GF-D8 (cell line): ENCODE measurements at regions not wholly inside any gene's neighbourhood (a gene's known extent, or its start where the extent isn't known, plus 50 kb on each side); places are given as distances from the start of the nearest gene placed in this dataset.

Source experiments
- DNase-seq: peaks from one replicate; lab custom pipeline; 2025; lab: John Stamatoyannopoulos, UW

DNA sequence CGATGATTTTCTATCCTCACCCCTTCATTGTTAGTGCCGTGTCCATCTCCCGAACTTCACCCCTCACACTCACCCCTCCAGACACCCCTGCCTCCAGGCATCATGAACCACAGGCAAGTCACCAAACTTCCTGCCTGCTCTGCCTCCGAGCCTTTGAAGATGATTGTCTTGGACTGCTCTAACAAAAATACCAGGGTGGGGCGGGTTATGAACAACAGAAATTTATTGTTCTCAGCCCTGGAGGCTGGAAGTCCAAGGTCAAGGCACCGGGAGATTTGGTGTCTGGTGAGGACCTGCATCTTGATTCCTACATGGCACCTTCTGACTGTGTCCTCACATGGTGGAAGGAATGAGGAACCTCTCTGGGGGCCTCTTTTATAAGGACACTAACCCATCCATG is 1508.3 kb downstream of the TBC1D22A start:
- no peak for DNase-seq

DNA sequence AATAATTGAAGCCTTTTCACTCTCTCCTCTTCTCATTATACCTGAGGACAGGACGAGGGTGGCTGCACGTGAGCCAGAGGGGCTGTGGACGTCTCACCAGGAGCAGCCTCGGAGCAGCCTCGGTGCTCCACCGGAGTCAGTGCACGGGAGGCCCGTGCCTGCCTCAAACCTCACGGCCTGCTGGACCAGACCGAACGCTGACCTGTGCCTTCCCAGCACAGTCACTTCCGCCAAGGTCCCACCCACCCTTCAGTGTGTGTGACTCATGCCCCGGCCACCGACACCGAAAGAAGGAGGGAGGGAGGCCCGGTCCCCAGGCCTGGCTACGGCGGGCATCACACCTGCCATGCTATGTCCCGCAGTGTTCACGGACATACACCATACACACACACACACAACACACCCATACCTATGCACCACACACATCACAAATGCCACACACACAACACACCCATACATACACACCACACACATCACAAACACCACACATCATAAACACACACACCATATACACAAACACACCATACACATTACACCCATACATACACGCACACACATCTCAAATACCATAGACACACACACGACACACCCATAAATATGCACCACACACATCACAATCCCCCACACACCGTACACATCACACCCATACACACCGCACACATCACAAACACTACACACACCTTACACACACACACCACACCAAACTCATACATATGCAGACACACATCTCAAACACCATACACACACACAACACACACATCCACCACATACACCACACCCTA is 1506.5 kb downstream of the TBC1D22A start:
- no peak for DNase-seq

DNA sequence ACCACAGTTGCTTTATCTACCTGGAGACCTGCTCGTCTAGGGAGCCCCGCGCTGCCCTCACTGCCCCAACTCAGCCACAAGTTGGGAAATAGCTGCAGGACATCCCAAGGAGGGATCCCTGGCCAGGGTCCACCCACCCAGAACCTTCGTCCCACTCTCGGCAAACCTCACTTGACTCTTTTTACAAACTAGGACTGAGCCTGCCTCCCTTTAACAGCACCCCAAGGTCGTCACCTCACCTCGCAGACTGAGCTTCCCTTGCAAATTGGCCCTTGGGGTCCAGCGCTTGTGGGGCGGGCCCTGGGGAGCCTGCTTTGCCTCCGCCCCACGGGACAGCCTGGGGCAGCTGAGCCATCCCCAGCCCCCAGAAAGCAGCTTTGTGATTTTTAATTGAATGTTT is 1505.8 kb downstream of the TBC1D22A start:
- no peak for DNase-seq

DNA sequence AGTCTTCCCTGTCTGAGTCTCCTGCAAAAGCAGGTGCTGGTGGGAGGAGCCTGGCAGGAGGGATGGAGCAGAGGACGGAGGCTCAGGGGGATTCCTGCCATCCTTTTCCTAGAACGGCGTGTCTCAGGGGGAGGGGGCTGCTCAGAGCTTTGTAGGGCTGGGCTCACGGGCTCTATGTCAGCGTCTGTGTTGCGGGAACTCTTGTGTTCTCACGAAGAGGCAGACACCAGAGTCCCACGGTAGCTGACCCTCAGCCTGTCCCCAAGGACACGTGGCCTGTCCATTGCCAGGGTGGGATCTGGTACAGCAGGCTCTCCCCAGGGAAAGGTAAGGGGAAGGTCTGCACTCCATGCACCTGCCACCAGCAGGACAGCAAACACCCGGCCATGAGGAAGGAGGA is 1505.2 kb downstream of the TBC1D22A start:
- DNase-seq = no peak

DNA sequence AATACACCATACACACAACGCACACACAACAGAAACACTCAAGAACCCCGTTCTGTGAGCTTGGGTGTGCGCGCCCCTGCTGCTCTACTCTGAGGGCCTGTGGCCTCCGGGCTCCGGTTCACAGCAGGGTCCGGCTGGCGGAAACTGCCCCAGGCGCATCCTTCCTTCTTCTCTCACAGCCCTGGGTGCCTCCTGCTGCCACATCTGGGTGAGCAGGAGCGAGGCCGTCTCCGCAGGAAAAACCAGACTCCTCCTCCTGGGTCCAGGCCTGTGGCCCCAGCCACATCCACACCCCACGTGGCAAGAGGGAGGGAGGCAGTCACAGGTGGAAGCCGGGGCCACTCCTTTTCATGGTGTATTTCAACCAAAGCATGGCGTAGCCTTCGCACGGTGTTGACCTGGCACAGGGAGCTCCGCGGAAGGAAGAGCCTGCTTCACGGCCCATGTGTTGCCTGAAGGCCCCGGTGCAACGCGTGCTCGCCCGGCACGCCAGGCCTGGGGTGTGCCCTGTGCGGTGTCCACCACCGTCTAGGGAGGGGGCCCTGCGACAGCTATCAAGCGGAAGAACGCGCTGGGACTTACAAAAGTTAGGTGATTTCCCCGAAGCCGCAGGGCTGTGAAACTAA is 1502.7 kb downstream of the TBC1D22A start:
- DNase-seq = no peak

DNA sequence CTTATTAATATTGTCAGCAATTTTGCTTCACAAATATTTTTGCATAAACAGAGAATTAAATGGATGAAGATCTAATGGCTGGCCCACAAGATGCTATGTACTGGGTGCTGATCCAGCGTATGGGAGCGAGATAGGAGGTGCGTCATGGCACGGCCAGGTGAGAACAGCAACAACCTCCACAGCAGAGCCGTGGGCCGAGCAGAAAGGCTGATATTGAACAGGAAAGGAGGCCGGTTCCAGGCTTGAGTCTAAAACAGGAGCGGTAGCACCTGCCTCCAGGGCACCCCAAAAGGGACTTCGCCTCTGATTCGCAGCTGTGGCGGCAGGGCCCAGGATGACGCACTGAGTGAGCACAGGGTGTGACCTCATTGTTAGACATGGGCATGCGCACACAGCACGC is 1502.1 kb downstream of the TBC1D22A start:
- no peak for DNase-seq

DNA sequence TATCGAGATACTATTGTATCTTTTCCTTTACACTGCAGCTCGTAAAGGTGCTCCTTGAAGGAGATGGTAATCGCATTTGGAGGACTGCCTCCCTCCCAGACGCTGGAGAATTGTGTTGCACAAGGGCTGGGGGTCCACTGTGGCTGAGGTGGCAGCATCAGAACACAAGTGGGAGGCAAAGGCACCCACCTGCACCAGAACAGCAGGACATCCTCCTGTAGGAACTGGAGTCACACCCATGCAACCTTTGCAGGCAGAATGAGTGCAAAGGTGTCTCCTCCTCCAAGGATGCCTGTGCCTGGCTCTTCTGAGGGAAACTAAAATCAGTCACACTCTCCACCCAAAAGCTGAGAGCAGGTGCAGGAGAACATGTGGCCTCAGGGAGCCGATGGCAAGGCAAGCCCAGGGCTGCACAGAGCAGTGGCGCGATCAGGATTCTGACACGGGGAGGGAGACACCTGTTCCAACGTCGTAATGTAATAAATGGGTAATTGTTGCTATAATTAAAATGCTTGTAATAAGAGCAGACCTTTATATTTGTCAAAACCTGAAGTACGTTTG is 1501.4 kb downstream of the TBC1D22A start:
- DNase-seq = no peak

DNA sequence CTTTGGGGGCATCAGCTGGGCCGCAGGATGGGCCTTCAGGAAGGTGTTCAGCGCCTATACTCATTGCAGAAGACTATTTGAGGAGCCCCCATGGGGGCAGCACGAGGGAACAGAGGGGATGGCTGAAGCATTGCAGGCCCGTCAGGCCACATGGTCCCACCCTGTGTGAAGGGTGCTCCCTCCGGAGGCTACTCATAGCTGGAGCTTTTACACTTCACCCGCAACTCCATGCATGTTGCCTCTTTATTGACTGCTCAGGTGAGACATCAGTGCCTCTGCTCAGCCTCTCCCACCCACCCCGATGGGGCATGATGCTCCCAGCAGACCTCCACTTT is 1500.9 kb downstream of the TBC1D22A start:
- DNase-seq = no peak

DNA sequence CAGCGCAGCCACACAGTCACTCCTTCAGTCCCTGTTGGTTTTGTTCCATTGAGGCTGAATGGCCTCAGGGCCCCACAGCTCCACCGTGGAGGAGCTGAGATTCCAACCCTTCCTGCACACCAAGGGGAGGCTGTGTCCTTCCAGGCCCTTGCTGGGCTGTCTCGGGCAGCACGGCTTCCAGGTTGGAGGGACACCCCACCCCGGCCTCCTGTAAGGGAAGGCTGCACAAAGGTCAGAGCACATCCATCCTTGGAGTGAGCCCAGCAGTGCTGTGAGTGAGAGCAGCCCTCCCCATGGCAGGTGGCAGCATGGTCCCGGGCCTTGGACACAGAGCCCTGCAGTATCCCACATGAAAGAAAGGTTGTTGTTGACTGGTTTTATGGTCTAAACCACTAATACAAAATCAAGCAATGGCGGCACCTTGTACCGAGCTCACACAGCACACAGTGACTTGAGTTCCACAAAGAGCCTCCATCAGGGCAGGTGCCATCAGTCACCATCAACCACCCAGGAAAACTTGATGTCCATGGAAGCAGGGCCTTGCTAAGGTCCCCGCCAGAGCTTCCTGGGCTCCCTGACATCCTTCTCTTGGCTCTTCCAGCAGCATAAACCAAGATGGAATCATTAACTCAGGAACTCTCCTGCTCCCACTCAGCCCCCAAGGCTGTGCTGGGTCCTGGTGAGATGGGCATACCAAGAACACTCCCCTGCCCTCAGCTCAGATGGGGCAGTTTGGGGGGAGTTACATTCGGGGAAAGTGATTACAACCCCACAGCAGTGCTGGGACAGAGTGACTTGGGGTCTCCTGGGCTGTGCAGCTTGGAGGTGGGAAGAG is 1500.4 kb downstream of the TBC1D22A start:
- no peak for DNase-seq

DNA sequence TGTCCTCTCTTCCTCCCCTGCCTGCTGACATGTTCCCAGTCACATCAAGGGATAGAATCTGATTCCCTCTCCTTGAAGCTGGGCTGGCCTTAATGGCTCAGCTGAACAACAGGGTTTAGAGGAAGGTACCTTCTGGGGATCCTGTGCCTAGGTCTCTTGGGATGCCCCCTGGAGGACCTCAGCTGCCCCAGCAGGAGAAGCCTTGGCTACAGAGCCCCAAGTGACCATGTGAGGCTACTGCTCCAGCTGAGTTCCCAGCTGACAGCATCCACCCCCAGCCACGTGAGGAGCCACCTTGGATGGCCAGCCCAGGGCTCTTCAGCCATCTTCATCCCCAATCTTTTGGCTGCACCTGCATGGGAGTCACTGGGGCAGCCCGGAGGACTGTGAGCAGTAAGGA is 1499.3 kb downstream of the TBC1D22A start:
- no peak for DNase-seq

DNA sequence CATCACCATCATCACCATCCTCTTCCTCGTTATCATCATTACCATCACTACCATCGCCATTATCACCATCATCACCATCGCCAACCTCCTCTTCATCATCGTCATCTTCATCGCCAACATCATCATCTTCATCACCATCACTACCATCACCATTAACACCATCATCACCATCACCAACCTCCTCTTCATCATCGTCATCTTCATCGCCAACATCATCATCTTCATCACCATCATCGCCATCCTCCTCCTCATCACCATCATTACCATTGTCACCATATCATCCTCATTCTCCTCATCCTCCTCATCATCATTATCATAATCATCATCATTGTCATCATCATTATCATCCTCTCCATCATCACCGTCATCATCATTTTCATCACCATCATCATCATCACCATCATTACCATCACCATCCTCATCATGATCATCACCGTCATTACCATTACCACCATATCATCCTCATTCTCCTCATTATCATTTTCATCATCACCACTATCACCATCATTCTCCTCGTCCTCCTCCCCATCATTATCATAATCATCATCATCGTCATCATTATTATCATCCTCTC is 1498.7 kb downstream of the TBC1D22A start:
- DNase-seq = no peak

DNA sequence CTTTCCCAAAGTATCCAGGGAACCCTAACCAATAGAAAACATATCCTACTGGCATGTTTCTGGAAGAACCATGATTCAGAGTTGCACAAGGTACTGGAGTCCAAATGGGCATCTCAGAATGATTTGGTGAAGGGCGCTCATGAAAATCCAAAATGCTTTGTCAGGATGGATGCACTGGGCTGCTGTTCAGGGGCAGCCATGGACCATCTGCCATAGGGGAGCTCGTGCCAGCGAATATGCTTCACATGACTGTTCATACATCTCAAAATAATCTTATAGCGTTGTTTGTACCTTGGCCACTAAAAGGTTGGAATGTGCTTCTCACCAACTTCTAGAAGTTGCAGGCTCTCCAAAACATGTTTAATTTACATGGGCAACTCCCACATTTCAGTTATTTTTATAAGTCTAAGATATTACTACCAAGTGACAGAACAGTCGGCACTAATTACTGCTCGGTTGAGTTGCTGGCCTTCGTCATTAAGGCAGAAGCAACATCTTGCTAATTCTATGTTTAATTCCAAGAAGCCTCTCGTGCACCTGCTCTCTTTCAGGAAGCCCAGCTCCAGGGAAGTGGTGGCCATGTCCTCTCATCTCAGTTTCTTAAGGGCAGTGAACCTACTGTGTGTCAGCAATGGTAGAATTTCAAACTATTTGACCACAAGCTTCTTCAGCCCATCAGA is 1497.7 kb downstream of the TBC1D22A start:
- DNase-seq = no peak

DNA sequence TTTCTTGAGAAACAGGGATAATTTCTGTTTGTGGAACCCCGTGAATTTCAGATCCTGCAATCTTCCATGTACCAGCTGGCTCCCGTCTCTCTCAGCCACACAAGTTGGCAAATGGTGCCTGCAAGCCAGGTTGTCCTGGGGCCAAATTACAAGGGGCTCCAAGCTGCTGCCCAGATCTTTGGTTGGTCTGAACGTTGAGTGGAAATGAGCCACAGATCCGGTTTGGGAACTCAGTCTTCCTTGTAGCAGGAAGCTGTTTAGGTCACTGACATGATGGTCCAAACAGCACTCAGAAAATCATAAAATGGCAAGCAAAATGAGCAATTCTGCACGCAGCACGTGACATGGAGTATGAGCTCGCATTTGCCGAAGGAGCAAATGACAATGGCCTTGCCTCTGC is 1496.4 kb downstream of the TBC1D22A start:
- no peak for DNase-seq

DNA sequence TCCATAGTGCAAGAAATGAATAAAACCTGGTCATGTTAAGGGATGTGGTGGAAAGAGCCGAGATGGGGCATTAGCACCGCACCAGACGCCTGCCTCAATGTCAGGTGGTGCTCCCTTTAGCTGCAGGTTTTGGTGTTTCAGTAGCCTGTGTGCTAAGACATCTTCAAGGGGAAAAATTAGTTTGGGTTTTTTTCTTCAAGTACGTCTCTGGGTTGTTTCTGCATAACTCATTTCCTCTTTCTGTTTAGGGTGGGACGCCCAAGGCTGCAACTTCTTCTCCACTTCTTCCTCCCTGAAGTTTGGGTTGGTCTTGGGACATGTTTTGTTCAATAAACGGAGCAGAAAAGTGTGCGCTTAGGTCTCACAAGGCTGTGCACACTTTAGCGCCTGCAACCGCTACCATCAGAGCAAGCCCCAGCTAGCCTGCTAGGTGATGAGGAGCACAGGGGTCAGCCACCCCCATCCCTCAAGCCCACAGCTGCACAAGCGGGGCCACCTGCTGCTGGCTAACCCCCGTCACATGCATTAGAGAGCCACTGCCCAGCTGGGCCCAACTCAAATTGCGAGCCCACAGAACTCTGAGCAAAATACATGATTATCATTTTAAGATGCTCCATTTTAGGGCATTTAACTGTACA is 1495.7 kb downstream of the TBC1D22A start:
- DNase-seq = no peak

DNA sequence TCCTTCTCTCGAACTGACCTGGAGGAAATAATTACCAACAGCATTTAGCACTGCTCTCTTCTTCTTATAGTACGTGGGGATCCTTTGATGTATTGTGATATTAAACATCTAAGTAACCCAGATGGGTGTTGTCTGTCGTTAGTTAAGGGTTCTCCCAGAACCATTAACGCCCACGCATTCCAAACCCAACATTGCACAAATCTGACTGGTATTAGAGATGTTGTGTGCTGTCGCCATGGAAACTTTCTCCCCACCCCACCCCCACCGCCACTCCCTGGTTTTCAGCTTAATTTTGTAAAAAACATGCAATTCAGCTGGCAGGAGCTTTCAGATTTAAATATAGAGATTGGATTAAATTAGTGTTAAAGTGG is 1495.2 kb downstream of the TBC1D22A start:
- no peak for DNase-seq

DNA sequence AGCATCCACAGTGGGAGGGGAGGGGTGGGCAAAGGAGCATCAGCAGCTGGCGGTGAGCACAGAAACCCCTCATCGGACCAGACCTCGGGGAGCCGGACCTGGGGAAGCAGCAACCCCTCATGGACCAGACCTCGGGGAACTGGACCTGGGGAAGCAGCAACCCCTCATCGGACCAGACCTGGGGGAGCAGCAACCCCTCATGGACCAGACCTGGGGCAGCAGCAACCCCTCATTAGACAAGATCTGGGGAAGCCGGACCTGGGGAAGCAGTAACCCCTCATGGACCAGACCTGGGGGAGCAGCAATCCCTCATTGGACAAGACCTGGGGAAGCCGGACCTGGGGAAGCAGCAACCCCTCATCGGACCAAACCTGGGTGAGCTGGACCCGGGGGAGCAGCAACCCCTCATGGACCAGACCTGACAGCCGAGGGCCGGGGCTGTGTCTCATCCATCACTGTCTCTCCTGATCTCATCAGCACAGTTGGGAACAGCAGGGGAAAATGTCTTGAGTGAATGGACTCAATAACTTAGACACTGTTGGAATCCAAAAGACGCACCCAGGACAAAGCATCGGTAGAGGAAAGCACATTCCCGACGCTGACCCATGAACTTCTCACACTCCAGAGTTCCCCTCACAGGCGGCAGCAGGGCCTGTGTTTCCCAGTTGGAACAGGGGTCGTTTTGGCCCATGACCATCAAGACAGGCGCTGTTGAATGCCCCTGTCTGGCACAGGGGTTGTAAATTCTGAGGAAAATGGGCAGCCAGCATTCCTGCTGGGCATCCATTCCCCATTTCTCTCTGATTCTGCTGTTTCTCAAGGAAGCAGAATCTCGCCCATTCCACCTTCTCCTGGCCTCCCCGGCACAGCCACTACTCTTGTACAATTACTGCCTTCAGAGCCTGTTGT is 1494.6 kb downstream of the TBC1D22A start:
- no peak for DNase-seq

DNA sequence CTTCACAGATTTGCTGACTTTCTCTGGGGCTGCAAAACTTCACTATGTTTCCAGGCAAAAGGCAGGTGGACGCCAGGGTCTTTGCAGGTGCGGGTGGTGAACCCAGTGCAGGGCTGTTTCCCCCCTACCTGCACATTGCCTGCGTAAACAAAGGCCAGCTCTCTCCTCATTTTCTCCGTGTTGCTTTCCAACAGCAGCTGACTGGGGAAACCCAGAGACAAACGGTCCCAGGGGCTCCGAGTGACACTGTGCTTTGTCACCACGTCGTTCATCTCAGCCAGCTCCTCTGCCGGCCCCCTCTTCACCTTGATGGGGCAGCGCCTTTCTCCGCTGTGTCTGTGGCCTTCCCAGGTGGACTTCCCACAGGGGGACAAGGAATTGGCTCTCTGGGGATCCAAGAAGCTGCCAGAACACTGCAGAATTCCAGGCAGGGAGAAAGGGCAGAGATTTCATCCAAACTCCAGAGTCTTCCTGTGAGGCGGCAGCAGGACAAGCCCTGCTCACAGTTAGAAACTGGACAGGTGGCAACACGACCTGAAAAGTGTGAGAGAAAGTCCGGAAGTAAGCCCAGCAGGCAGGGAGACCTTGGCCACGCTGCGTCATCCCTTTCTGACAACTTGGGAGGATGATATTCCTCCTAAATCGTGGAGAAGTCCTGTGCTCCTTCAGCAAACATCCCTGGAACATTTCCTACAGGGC is 1493.7 kb downstream of the TBC1D22A start:
- DNase-seq = no peak

DNA sequence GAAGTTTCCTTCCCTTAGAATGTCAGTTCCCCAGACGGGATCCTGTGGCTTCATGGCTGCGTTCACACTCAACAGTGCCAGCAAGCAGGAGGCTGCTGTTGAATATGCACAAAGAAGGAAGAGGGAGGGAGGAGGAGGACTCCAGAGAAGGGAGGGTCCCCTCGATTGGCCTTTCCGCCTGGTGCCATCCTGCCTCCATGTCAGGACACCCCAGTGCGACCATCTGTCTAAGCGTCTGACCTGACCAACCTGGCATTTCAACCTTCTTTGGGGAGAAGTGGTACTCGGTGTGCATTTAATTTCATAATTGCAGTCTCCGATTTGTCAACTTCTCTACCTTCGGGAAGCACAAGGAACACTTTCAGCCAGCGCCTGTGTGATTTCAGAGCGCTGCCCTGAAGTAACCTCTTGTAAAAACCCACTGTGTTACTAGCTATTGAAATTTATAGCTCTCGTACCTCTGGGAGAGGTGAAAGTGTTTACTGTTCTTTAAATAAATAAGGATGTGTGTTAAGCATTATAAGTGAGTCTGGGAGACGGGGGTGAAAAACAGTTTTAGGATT is 1491.9 kb downstream of the TBC1D22A start:
- no peak for DNase-seq

DNA sequence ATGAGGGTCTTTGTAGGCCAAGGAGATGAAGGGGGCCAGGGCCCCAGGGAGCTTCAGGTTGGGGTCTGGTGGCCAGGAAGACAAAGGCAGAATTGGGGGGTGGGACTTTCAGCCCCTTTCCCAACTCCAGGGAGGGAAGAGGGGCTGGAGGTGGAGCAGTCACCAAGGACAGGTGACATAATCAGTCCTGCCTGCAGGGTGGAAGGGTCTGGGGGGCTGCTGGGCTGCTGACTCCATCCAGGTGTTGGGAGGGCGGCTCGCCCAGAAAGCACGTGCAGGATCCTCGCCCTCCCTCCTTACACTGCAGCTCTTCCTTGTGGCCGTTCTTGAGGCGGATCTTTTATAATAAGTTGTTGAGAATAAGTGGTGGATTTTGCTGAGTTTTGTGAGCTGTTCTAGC is 1491.1 kb downstream of the TBC1D22A start:
- no peak for DNase-seq
